GM21367 (cell line): ENCODE measurements at regions not wholly inside any gene's neighbourhood (a gene's known extent, or its start where the extent isn't known, plus 50 kb on each side); places are given as distances from the start of the nearest gene placed in this dataset.
"Not testable (repeated sequence)": the region's sequence is repeated elsewhere in the genome, so short reads cannot be mapped to it uniquely, and the experiment has no call there.

Source experiments
- ATAC-seq: cut with Tn5 transposase; IDR thresholded peaks from one replicate; pipeline ENCODE4 v1.9.1; 2021; ENCODE audit not compliant: unreplicated experiment

- no peak for ATAC-seq
Observed at GRCh38 chr5:54885636-54886035, 99.8 kb downstream of the ESM1 start.

- ATAC-seq, result no peak
Observed at GRCh38 chr5:54884195-54884536, 101.2 kb downstream of the ESM1 start.

GRCh38 chr5:54883374-54884194 is 101.8 kb downstream of the ESM1 start:
- ATAC-seq, result no peak

- ATAC-seq, result no peak
Observed at GRCh38 chr5:54882841-54883240, 102.6 kb downstream of the ESM1 start.

- ATAC-seq, result no peak
Observed at GRCh38 chr5:54882101-54882500, 103.3 kb downstream of the ESM1 start.

DNA sequence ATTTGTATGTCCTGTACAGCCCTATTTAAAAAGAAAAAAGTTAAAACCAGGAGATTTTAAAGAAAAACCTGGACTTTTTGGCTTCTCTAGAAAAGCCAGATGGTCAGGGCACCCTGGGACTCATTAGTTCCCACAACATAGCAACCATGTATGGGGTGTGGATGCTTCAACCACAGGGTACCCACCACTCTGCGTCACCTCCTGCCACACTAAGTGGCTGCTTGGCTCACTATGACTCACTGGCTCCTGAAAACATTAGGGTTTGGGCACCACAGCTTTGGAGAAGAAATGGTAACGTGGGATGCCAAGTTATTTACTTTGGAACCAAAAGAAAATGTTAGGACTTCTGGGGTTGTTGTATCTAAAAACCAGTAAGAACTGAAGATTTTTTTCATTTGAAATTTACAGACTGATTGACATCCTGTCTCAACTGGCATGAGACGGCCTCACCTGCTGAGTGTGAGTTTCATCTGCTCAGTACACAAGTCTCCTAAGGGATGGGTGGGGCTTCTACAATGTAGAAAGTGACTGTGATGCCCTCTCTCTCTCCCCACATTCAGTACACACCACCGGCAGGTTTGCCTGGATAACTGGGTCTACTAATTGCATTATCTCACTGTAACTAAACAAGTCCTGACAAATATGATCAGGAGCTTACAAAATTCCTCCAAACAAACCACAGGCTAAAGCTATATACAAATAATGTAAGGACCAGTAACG is 103.9 kb downstream of the ESM1 start:
- no peak for ATAC-seq

- ATAC-seq, result no peak
Observed at GRCh38 chr5:54876976-54877375, 108.4 kb downstream of the ESM1 start.

DNA sequence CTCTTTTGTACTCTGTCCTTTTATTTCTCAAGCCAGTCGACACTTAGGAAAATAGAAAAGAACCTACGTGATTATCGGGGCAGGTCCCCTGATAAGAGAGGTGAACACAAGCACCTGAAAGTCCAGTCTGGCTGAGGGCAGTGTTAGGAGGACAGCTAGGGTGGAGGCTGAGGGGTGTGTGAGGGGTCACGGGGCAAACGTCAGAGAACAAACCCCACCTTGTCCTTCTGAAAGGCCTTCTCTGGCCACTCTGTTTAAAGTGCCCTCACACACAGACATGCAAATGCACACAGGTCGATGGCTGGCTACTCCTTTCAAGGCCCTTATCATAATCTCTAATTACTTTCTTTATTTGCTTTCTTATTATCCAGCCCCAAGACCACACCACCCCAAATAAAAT is 108.8 kb downstream of the ESM1 start:
- no peak for ATAC-seq

- no peak for ATAC-seq
Observed at GRCh38 chr5:54874337-54875021, 110.9 kb downstream of the ESM1 start.

DNA sequence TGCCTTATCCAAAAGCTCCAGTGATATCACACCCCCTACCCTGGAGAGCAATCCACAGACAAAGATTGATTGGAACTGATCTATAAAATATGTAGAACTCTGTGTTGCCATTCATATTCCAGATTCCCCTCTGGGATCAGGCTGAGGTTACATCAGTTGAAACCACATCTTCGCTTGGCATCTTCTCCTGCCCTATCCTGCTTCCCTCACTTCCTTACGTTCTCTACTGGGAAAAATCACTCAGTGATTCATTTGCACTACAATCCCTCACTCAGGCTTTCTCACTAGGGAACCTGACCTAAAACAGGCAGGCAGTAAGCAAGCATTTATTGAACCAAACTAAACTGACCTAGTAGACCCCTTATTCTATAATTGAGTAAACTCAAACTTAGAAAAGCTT is 111.7 kb downstream of the ESM1 start:
- no peak for ATAC-seq

- ATAC-seq, result no peak
Observed at GRCh38 chr5:54872810-54873209, 112.6 kb downstream of the ESM1 start.

DNA sequence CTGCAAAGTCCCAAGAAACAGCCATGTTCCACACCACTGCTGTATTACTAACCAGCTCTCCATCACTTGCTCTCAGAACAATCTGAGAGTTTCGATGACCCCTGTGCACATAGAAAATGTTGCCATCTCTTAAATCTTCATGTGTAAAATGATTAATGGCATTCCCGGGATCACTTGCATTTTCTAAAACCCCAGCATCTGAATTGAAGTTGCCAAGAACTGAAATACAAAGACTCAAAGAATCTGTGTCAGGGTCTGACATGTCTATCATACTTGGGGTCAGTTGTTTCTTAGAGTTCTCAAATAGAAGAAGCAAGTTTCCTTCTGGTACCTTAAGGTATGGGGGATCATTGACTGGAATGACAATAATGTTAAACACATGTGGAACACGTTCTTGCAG is 115.1 kb downstream of the ESM1 start:
- no peak for ATAC-seq

DNA sequence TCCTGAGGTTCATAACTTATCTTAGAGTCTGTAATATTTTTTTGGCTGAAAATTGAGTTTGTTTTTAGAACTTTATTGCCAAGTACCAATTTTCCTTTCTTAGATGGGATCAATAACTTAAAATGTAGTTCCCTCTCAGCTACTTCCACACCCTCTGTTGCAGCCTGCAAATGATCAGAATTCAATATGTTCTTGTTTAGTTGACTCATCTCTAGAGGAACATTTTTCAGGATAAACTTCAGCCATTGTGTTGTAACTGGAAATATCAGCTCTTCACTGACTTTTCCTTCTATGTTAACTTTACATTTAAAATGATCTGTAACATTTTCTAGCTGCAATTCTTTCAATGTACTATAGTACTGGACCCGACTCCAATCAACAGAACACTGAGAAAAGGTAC is 115.7 kb downstream of the ESM1 start:
- no peak for ATAC-seq

- no peak for ATAC-seq
Observed at GRCh38 chr5:54868511-54869483, 116.6 kb downstream of the ESM1 start.

DNA sequence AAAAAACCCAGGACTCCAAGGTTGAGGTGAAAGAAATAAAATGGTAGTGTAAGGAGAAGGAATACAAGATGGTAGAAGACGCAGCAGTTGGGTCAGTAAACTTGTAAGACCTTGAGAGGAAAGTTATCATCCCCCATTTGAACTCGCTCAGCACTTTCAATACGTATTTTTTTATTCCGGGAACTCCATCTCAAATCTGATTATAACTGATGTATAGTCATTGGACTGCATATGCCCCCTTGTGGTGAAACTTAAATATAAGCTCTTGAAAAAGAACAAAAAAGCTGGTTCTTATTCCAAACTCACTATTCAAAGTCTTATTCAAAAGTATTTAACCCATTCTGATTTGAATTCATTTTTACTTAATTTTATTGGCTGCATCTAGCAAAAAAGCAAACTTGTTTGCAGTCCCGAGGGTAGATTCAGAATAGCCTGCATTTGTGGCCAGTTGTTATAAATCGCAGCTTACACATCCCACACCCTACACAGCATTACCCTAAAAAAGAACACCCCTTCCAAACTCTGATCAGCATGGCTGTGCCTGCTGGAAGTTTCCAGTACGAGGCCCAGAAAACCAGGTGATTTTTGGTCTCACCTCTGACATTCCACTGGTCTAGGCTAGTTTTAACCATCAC is 118.0 kb downstream of the ESM1 start:
- no peak for ATAC-seq

GRCh38 chr5:54864911-54865515 is 120.4 kb downstream of the ESM1 start:
- not testable (repeated sequence) for ATAC-seq

DNA sequence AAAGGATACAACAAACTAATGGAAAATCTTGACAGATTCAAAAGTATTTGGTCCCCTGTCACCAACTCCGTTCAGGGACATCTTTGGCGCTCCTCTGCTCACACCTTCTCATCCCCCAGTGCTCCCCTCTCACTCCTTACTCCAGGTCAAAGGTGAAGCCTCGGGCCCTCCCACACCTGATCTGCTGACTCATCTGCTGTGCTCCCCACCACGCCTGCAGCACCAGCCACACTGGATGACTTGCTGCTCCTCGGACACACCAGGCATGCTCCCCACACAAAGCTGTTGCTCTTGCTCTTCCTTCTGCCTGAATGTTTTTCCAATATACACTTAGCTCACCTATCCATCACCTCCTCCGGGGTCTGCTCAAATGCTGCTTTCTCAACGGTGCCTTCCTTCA is 123.4 kb downstream of the ESM1 start:
- no peak for ATAC-seq

DNA sequence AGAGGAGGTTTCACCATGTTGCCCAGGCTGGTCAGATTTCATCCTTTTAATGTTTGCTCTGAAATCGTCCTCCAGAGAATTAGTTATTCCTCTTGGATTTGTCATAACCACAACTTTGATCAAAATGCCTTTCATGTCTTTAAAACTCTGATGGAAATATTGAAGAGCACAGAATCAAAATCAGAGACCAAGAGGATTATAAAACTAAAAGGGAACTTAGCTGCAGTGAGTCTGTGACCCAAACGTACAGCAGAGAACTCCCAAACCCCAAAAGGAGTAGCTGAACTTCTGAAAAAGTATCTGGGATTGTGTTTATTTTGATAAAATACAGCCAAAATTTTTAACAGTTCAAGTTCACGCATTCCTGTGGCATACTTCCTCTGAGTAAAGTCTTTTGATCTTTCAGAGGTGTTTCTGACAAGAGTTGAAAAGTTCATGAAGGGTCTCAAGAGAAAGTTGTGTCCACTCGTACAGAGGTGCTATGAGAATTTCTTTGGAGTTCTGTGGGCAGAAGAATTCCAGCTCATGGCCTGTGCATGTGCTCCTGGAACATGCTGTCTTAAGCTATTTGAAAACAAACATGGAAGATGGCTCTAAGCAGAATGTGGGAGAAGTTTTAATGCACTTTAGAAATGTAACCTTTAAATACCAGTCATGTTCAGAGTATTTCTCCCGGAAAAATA is 124.0 kb downstream of the ESM1 start:
- no peak for ATAC-seq

DNA sequence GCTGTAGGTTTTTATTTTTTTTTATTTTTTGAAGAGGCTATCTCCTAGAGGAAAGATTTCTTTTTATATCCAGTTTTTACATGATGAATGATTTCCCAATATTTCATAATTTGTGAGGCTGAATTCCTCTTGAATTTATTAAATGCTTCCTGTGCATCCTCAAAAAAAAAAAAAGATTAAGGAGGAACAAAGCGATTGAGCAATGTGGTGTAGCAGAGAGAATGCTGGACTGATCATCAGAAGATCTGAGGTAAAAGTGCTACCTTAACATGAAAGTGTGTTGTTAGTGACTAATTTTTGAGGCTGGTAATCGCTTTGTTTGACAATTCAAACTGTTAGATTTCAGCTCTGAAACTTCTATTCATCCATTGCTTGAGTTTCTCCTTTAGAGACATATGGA is 125.1 kb downstream of the ESM1 start:
- no peak for ATAC-seq
